ENCODE measurements at regions not wholly inside any gene's neighbourhood (a gene's known extent, or its start where the extent isn't known, plus 50 kb on each side); places are given as distances from the start of the nearest gene placed in this dataset.

DNA sequence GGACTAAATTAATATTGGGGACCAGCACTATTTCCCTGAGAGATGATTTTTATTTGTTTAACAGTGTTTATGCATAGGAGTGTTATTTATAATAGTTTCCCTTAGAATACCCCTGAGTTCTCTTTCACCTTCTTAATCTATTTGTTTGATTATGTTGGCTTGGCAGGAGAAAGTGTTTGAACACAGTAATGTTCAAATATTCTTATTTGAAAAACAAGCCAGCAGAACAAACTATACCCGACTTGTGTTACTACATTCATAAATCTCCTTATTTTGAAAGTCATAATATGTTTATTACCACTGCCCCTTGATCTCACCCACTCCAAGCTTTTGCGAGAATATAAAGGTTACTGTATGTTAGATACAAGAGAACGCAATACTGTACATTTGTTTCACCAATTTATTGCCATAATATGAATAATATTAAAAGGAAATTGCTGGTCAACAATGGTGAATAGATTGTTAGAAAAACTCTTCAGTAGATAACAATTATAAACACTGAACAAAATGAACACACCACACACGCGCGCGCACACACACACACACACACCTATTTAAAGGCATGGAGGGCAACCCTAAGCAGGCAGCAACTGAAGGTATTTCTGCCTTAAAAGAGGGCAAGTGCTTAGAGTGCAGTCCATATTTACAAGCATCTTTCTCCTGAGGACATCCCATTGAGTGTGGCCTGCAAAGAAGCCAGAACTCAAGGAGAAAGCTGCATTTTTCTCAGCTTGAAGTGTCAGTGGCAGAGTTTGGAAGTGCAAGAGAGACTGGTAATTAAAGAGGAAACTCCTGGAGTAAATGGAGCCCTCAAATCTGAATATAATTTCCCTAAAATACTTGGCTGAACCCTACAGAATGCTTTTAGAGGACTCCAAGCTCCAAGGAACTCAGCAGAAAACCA lies 279.4 kb upstream of the MAN1A1 start:
- no peak for FAIRE-seq

DNA sequence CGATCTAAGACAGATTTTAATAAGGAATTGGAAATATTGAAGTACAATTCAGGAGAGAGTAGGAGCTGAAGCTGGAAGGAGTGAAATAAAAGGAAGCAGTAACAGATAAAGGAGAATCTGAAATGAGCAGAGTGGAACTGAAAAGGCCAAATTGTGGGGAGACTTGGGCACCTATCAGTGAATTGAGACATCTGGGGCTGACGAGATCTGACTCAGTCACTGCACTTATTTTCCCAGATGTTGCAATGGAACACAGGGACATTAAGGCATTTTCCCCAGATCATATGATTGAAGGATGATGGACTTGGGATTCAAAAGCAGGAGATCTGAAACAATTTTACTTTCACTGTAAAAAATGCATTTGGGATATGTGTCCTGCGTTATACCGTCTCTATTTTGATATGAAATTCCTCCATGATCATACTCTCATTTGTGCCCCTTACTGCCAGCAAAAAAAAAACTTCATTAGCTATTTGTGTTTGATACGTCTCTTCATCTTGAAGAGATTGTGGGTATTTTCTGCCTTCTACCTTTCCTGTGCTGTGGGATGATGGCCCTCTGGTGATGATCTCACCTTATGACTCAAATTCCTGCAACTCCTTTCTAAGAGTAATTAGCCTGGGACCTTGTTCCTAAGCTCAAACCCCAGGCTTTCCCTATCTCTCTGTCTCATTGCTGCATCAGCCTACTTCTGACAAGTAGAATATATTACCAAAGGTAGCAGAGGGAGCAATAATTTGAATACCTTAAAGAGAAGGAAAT lies 278.5 kb upstream of the MAN1A1 start:
- FAIRE-seq = no peak

DNA sequence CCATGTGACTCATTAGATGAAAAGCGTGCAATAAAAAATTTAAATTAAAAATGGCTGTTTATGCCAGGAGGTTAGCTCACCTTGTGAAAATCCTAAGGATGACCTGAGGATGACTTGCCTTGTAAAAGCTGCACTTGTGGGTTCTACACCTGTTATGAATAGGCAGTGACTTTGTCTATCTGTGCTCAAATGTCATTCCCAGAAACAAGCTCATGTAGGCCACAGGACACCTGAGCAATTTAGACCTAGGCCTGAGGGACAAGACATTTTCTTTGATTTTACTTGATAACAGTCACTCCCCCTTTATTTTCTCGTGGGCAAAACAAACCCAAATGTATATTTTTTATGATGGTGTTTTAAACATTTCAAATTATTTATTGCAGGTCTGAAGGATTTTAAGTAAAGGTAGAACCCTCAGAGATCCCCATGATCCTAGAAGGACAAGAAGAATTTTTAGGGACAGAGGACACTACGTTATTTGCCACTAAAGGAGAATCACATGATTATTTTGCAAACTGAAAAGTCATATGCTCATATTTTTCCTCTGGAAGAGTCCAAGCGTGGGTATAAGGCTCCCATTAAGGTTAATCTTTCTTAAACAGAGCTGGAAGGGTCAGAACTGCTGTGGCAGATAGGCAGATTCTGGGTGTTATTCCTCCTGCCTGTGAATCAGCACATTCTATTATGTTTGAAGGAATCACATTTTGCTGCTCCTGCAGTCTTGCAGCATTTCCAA lies 277.5 kb upstream of the MAN1A1 start:
- no peak for FAIRE-seq

DNA sequence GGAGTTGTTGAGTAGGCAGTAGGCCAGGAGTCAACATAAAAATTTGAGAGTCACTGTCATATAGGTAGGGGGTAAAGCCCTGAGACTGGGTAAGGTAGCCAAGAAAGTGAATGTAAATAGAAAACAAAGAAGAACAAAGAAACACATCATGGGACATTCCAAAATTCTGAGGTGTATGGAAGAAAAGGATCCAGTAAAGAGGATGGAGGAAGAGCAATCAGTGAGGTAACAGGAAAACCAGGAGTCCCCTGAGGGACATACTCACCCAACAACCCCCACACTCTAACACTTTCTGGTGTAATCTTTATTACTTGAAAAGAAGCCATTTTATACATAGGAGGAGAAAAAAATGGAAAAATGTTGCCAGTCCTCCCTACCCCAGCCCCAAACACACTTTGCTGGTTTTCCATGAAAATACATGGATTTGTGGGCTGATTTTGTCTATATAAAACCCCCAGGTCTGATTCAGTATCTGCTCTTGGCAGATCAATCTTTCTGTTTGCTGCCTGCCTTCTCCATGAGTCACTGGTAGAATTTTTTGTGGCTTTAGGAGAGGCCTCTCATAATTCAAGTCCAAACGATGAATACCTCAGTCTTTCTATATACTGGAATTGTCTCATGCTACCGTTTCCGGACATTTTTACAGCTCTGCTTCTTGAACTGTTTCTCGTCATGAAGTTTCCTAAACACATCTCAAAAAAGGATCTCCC lies 271.4 kb upstream of the MAN1A1 start:
- FAIRE-seq = no peak

DNA sequence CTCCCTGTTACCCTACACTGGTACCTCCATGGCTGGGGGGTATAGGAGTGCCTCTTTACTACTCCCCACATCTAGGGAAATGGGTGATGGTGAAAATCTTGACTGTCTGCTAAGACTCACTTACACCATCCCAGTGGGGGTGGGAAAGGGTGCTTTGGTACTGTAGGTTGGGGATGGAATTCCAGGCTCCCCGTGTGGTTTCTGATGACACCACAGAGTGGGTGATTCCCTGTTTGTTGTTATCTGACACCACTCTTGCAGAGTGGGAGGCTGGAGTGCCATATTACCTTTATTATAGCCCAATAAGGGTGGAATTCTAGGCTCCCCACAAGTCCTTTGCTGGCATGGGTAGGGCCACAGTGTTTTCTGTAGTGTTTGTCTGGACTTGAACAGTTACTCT lies 264.6 kb upstream of the MAN1A1 start:
- FAIRE-seq = no peak

DNA sequence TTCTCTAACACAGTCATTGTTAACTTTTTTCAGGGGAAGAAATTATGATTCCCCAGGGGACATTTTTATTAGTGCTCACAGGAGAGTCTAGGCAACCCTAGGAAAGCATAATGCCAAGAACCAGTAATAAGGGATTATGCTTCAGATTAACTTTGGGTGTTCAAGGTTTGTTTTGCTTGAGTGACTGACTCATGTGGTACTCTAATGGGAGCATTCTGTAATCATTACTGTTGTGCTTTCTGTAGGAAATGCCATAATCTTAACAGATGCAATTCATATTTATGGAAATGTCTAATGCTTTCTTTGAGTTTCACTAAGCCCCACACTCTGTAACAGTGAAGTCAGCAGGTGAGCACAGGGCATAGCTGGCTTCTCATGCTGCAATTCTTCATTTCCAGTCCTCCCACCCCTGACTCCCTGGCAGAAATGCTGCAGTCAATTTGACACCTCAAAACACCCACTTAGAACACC lies 263.4 kb upstream of the MAN1A1 start:
- no peak for FAIRE-seq

DNA sequence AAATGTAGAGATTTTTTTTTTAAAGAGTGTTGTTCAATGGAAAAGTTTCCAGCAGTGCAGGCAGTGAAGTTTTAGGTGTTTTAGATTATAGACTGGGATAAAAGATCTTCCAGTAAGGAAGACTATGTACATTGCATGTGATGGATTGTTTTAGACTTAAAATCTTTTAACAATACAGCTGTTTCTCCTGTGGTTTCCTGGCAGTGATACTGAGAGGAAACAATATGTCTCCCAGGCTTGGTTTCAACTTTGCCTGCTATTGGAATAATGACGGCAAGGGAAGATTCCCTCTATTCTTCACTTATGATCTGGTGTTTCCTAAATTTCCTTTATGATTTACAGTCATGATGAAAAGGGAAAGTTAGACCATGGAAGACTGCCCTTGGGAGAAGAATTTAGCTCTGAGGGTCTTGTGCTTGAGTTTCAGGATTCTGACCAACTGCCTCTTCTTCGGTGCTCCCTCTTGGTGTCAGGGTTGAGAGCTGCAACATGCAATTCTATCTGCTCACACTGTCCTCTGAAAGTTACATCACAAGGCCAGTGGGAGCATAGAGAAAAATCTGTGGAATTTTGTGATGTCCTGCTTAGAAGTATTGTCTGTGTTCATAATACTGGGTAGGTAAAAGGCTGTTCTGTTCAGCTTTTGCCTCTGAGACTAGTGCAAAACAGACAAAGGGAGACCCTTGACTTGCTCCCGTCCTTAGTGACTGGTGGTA lies 262.8 kb upstream of the MAN1A1 start:
- no peak for FAIRE-seq

DNA sequence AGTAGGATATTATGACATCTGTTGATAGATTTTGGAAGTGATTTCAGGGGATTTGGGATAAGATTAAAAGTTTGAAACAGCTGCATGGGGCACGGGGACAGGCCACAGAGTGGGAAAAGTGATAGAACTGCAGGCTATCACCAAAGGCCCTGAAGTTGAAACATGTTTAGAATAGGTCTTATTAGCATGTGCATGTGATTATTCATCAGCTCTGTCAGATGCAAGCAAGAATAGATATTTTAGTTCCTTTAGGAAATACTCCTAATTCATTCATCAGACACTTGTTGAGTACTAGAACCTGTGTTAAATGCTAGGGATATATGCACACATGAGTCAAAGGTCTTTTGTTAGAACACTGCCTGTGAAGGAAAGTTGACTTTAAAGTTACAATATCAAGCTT lies 261.2 kb upstream of the MAN1A1 start:
- no peak for FAIRE-seq

DNA sequence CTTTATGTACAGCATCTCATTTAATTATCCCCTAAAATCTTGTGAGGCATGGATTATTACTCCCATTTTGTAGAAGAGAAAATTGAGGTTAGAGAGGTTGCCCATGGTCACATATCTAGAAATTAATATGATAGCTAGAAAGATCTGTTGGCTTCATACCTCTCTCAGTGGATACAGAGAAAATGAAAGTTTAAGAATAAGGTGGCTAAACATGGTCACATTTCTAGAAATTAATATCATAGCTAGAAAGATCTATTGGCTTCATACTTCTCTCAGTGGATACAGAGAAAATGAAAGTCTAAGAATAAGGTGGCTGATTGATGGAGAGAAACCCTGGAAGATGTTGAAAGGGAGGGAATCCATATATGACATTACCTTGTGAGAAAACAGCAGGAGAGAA lies 260.7 kb upstream of the MAN1A1 start:
- no peak for FAIRE-seq

DNA sequence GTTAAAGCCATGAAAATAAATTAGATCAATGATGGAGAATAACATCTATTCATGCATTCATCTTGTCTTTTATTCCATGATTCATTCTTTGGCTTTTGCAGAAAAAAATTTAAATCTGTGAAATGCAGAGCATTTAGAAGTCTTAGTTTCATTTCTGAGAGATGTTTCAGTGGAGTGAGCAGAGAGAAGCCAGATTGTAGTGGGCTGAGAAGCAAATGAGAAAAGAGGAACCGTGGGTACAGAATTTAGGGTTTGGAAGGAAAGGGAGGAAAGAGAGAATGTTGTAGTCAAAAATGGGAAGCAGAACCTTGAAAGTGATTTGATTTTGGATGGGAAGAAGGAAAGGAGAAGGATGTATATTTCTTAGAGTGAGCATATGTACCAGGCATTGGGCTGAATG lies 260.3 kb upstream of the MAN1A1 start:
- no peak for FAIRE-seq

DNA sequence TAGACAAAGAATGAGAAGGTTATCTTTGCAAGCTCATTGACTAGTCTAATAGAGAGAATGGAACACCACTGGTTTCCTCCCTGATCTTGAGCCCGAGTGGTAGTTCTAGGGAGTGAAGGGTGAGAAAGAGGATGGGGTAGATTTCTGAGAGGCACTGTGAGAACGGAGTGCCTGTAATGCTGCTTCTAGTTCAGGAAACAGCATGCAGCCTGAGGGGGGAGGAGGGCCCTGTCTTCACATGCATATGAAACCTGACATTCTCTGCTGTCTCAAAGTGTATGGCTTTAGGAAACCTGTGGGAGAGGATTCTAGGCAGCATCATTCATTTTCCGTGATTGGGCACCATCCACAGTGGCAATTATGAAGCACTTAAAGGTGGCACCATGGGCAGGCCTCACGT lies 259.4 kb upstream of the MAN1A1 start:
- FAIRE-seq = no peak

DNA sequence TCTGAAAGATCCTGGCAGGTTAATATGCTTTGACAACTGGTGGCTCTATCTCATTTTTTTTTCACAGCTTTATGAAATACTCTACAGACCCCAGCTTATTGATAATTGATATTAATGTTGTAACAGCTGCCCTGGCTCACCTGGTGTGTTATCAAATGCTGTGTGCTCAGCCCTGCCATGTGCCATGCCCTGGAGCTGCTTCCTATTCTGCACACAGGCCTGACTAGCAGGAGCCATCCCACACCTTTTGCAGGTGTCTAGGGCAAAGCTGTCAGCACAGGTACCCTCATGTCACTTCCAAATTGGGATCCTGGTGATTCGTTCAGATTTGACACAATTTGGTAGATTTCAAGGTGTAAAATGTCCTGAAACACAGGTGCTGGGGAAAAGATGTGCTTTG lies 254.6 kb upstream of the MAN1A1 start:
- no peak for FAIRE-seq

DNA sequence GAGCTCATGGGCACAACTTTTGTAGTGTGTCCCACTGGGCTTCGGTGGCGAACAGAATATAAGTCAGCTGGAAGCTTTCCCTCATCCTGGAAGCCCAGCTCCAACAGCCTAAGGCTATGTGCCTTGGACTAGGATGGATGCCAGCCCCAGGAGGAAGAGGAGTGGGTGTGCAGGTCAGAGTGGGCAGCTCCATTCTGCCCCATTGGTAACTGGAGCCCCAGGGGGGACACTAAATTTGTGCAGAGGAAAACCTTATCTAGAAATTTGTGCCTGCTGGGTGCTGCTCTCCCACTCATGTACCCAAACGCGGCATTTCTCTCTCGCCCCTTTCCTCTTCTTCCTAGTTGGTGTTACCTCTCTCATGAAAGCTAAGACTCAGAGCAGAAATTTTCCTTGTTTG lies 253.9 kb upstream of the MAN1A1 start:
- no peak for FAIRE-seq

DNA sequence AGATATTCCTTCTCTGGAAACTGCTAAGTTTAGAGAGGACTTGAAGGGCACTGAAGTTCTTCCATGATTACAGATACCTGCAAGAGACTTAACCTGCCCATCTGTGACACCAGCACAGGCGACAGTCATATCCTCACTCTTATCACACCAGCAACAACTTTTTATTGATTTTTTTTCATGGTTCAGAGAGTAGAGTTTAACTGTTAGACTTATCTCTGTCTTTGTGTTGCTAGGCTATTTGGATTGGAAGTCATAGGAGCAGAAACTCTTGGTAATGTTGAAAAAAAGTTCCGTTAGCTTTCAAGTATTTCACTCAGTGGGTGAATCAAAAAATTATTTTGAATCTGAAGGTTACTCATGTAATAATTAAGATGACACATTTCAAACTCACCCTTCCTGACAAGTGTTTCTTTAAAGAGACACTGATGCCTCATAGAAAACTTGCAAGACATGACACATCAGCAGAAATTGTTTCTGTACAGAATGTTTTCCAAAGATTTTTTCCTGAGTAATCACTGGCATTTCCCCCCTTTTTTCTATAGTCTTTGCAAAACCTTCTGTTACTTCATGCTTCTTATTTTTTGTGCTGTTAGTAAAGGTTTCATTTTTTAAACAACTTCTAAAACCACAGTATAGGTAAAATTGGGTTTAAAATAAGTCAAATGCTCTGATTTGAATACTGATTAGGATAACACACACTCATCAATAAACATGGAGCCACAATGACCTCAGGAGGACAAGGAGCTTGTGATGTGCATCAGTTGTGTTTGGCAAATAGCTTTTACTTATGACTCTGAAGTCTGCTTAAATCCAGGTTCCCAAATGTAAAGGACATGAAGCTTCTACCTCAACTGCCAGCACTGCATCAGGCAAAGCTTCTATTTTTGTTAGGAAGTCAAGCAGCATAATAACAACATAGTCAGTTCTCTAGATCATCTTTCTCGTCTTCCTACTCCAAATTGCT lies 252.9 kb upstream of the MAN1A1 start:
- no peak for FAIRE-seq

DNA sequence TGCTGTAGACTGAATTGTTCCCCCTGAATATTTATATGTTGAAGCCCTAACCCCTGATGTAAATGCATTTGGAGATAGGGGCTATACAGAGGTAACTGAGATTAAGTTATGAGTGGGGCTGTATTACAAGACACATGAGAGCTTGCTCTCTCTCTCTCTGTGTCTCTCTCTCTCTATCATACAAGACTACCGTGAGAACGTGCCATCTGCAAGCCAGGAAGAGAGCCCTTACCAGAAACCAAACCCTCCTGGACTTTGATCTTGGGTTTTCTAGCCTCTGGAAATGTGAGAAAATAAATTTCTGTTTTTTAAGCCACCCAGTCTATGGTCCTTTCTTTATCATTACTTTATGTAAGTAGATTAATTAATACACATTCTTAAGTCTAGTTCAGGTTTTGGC lies 249.3 kb upstream of the MAN1A1 start:
- FAIRE-seq = no peak

DNA sequence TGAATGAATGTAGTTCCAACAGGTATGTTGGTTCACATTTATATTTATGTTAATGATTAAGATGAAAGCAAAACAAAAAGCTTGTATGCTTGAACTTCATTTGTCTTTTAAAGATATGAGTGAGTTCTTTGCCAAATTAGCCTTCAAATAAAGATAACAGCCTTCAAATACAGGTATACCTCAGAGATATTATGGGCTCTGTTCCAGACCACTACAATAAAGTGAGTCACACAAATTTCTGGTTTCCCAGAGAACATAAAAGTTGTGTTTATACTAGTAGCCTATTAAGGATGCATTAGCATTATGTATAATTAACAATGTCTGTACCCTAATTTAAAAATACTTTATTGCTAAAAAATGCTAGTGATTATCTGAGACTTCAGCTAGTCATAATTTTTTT lies 245.3 kb upstream of the MAN1A1 start:
- no peak for FAIRE-seq

DNA sequence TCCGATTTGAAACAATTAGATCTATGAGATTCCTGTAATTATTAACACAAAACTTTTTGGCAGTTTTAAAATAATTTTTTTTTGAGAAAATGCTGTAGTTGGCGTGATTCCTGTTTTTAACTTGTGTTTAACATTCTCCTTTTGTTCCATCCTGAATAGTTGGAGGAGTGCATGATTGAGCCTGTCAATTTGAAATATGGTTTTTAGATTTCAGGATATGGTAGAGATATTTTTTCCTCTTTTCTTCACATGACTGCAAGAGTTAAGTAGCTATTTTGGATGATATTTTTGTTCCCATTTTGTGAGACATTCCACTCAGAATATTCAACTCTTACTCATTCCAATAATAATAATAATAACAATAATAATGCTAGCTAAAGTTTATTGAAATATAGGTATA lies 241.7 kb upstream of the MAN1A1 start:
- no peak for FAIRE-seq

DNA sequence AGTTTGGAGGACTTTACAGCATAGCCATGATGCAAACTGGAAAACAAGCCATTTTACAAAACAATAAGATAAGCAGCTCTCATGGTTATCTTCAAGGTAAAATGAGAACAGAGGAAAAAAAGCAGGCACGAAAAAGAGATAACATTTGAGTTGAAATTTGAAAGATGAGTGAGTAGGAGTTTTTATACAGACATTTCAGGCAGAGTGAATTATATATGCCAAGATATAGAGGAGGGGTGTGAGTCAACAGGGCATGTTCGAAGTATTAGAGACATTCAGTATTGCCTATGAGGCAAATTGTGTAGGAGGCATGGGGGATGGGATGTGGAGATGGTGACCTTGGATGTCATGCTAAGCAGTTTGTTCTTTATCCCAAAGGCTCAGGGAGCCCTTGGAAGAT lies 240.5 kb upstream of the MAN1A1 start:
- FAIRE-seq = no peak

DNA sequence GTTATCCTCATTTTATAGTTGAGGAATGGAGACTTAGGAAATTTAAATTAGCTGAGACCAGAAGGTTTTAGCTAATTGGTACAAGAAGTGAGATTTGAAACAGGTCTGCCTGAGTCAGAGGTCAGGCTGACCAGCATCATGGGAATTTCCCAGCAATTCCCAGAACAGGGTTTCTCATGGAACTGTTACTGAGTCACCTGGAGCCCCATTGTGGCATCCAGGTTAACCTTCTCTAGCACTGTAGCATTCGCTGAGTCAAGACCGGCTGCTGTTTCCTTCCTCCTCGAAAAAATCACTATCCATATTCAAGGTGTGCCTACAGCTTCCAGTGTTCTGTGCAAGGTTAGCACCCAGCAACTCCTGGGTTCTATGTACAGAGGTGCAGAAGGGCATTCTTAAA lies 238.0 kb upstream of the MAN1A1 start:
- FAIRE-seq = no peak

DNA sequence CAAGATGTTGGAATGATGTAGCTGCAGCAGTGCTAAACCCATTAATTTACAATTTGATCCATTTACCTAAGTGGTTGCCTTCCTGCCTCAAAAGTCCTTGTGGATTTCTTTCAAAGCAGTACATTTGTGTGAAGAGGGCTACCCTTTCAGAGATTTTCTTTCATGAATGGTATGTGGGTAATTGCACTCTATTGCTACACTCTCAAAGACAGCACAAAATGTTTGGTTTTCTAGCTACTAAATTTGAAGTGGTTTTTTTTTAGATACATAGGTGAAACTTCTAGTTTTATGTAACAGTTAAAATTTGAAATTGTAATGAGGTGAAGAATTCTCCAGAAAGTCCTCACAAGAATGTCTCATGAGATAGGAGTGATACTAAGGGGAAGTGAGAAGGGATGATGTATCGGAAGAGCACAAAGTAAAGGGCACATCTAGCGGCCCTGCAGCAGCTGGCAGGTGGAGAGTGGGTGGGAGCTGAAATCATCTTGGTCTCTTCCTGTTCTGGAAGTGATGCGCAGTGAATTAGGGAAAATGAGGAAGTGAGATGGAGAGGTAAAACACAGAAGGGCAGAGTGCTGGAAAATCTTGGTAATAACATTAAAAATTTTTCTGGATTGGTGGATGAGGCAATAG lies 236.8 kb upstream of the MAN1A1 start:
- no peak for FAIRE-seq
